ENCODE measurements at regions not wholly inside any gene's neighbourhood (a gene's known extent, or its start where the extent isn't known, plus 50 kb on each side); places are given as distances from the start of the nearest gene placed in this dataset.
"Not testable (repeated sequence)": the region's sequence is repeated elsewhere in the genome, so short reads cannot be mapped to it uniquely, and the experiment has no call there.

GRCh38 chr16:88270171-88270790 lies 112.5 kb upstream of the ZNF469 start:
- not testable (repeated sequence) for DNase-seq (ENCODE audit: insufficient read length, low spot score); FAIRE-seq

- not testable (repeated sequence) for DNase-seq (ENCODE audit: insufficient read length, low spot score); FAIRE-seq
Observed at GRCh38 chr16:88271296-88271695, 111.5 kb upstream of the ZNF469 start.

- not testable (repeated sequence) for FAIRE-seq; DNase-seq (ENCODE audit: insufficient read length, low spot score)
Observed at GRCh38 chr16:88271776-88272175, 111.0 kb upstream of the ZNF469 start.

GRCh38 chr16:88272437-88272836 lies 110.3 kb upstream of the ZNF469 start:
- not testable (repeated sequence) for FAIRE-seq; DNase-seq (ENCODE audit: insufficient read length, low spot score)

GRCh38 chr16:88274126-88274750 lies 108.5 kb upstream of the ZNF469 start:
- DNase-seq (ENCODE audit: insufficient read length, low spot score); FAIRE-seq: not testable (repeated sequence)

- no peak for TF ChIP-seq POLR2A (IDR thresholded peaks at IDR 0.05; ENCODE audit: low read depth, low read length)
- no peak for DNase-seq (ENCODE audit: insufficient read length, low spot score)
- no peak for FAIRE-seq
Observed at GRCh38 chr16:88274847-88275246, 107.9 kb upstream of the ZNF469 start.

- not testable (repeated sequence) for FAIRE-seq; DNase-seq (ENCODE audit: insufficient read length, low spot score)
Observed at GRCh38 chr16:88275336-88276122, 107.2 kb upstream of the ZNF469 start.

GRCh38 chr16:88276123-88276588 lies 106.6 kb upstream of the ZNF469 start:
- not testable (repeated sequence) for DNase-seq (ENCODE audit: insufficient read length, low spot score); FAIRE-seq

GRCh38 chr16:88276591-88276990 lies 106.2 kb upstream of the ZNF469 start:
- DNase-seq (ENCODE audit: insufficient read length, low spot score) (no peak), FAIRE-seq (no peak)
- TF ChIP-seq POLR2A (IDR thresholded peaks at IDR 0.05; ENCODE audit: low read depth, low read length), result no peak

GRCh38 chr16:88279998-88280397 lies 102.8 kb upstream of the ZNF469 start:
- TF ChIP-seq POLR2A (IDR thresholded peaks at IDR 0.05; ENCODE audit: low read depth, low read length), result no peak
- FAIRE-seq (no peak), DNase-seq (ENCODE audit: insufficient read length, low spot score) (no peak)

- no peak for FAIRE-seq
- TF ChIP-seq POLR2A (IDR thresholded peaks at IDR 0.05; ENCODE audit: low read depth, low read length), result no peak
Observed at GRCh38 chr16:88281858-88282563, 100.7 kb upstream of the ZNF469 start.

GRCh38 chr16:88282564-88283395 lies 100.0 kb upstream of the ZNF469 start:
- TF ChIP-seq POLR2A (IDR thresholded peaks at IDR 0.05; ENCODE audit: low read depth, low read length), result no peak
- DNase-seq (ENCODE audit: insufficient read length, low spot score) (no peak), FAIRE-seq (no peak)

More at GRCh38 chr16:88281858-88282563, 100.7 kb upstream of the ZNF469 start:
- no peak for DNase-seq (ENCODE audit: insufficient read length, low spot score)

GRCh38 chr16:88283596-88283995 lies 99.2 kb upstream of the ZNF469 start:
- DNase-seq (ENCODE audit: insufficient read length, low spot score) (no peak), FAIRE-seq (no peak)
- TF ChIP-seq POLR2A (IDR thresholded peaks at IDR 0.05; ENCODE audit: low read depth, low read length), result no peak

- FAIRE-seq (no peak), DNase-seq (ENCODE audit: insufficient read length, low spot score) (no peak)
- TF ChIP-seq POLR2A (IDR thresholded peaks at IDR 0.05; ENCODE audit: low read depth, low read length), result no peak
Observed at GRCh38 chr16:88284101-88284500, 98.7 kb upstream of the ZNF469 start.

Measured in H54 (cell line).